Erythroblast (primary cell): ENCODE measurements at regions not wholly inside any gene's neighbourhood (a gene's known extent, or its start where the extent isn't known, plus 50 kb on each side); places are given as distances from the start of the nearest gene placed in this dataset.

Experiments
- DNase-seq, 2 experiments: peaks; one replicate each; lab custom pipeline; 2025; lab: John Stamatoyannopoulos, UW
- GATA1 ChIP-seq: IDR thresholded peaks from 2 replicates; pipeline ENCODE4 v1.6.1; 2011; ENCODE audit warnings: low read depth, mild to moderate bottlenecking, control low read depth, low read length, moderate library complexity
- POLR2A ChIP-seq: IDR thresholded peaks from 2 replicates; pipeline ENCODE4 v1.6.1; 2011; ENCODE audit warnings: mild to moderate bottlenecking, low read length

DNA sequence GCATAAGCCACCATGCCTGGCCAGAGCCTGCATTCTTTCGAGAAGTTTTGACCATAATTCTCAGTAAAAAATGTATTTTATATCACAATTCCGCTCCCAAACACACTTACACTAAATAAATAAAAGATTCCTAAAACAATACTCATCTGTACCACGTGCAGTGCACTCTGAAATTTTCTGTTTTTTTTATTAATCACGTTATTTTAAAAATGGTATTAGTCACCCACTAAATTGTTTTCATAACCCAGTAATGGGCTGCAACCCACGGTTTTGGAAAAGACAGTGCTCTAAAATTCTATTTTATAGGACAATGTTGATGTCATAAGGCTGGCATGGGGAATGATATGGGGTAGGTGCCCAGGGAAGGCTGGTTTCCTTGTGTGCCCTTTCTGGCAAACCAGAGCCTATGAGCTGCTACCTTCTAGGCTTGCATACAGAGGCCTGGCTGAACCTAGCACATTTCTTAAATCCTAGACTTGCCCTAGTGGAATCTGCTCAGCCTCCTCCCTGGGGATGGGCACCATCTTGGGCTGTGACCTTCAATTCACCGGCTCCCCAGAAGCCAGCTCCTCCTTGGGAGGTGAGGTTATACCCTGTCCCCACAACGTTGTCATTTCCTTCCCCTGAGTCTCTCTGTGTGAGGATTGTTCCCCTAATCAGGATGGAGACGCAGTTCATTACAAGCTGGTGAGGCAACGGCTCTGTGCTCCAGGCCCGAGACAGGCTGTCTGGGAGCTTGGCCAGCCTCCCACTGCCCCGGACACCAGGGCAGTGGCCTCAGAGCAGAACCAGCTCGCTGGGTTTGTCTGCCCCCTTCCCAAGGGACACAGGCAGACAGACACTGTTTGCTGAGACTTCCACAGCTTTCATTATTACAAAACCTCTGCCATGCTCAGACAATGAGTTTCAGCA, 116.5 kb upstream of the NAV2 start:
- no peak for DNase-seq
- TF ChIP-seq GATA1 (no peak), POLR2A (no peak)

DNA sequence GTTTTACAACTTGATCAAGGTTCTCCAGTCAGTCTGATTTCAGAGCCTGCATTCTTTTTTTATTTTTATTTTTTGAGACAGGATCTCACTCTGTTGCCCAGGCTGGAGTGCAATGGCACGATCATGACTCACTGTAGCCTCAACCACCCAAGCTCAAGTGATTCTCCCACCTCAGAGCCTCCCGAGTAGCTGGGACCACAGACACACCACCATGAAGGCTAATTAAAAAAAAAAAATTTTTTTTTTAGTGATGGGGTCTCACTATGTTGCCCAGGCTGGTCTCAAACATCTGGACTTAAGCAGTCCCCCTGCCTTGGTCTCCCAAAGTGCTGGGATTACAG, 117.2 kb upstream of the NAV2 start:
- TF ChIP-seq GATA1 (no peak), POLR2A (no peak)
- no peak for DNase-seq

DNA sequence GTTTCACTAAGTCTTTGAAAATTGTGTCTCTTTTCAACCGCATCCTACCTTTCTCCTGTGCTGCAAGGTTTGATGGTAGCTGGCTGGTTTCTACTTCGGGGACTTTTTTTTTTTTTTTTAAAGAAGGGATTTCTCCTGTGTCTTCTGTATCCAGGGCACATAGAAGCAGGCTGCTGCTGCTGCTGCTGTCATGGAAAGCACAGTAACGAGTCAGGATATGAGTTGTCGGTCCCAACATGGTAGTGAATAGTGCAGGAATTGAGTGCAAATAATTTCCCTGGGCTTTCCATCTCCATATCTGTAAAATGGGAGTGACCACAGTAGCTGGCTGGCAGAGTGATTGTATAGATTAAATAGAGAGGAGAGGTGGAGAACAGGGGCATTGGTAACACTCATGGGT, 118.3 kb upstream of the NAV2 start:
- DNase-seq: no peak
- no peak for TF ChIP-seq POLR2A
- no peak for TF ChIP-seq GATA1

DNA sequence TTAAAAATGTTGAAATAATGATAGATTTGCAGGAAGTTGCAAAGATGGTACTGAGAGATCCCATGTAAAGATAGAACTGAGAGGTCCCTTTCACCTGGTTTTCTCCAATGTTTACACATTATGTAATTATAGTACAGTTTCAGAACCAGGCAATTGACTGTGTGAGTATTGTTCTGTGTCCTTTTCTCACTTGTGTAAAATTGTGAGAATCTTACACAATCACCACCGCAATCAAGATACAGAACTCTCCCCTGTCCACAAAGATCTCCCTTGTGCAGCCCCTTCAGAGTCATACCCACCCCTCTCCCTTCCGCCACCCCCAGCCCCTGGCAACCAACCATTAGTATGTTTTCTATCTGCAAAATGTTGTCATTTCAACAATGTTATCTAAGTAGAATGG, 119.8 kb upstream of the NAV2 start:
- TF ChIP-seq GATA1 (no peak), POLR2A (no peak)

DNA sequence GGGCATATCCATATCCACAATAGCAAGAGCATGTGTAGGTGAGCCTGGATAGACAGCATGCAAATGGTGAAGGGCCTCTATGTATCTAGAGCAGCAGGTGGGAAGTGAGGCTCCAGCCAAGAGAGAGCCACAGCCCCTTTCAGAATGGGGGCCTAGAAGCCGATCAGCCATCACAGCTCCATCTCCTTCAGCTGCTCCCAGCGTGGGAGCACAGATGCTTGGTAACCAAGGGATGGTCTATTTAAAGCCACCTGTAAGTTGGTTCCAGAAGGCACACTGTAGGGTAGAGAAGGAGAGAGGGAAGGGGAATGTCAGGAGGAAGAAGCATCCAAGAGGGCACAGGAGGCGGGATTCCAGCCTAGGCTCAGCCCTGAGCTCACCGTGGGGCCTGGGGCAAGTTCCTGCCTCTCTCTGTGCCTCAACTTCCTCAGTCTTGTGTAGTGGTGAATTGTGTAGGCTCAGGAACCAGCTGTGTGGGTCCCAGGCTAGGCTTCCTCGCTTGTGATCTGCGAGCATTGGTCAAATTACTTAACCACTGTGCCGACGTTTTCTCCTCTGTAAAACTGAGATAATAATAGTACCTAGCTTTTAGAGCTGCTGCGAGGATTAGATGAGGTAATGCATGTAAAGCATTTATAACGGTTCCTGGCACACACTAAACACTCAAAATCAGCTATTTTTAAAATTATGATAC, 122.9 kb upstream of the NAV2 start:
- DNase-seq: no peak
- TF ChIP-seq POLR2A (no peak), GATA1 (no peak)

More for the DNA sequence above, 119.8 kb upstream of the NAV2 start:
- no peak for DNase-seq

DNA sequence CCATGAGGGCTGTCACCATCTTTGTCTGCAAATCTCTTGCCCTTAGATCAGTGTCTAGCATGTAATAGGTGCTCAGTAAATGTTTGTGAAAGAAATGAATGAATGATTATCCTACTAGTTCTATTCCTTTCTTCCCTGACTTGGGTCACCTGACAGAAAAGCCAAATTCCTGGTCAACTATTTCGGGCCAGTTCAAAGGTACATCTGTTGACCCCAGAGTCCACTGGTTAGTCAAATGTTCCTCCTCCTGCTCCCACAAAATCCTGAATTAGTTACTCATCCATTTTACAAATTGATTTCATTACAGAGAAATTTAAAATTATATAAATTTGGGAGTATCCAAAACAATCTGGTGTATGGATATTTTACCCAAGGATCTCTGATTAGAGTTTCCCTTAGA, 124.7 kb upstream of the NAV2 start:
- TF ChIP-seq POLR2A: no peak
- no peak for DNase-seq

DNA sequence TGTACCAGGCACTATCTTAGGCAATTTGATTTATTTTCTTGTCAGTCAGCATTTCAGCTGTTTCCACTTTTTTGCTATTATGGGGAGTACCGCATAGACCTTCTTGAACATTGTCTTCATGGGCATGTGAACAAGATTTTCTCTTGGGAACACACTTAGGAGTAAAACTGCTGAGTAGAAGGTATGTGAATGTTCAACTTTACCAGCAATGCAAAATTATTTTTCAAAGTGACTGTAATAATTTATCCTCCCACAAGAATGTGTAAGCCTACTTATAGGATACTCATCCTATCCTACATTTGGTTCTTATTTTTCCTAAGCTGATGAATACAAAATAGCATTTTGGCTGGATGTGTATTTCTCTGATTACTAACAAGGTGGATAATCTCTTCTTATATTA, 132.0 kb upstream of the NAV2 start:
- DNase-seq: no peak
- TF ChIP-seq GATA1: no peak
- TF ChIP-seq POLR2A: no peak

DNA sequence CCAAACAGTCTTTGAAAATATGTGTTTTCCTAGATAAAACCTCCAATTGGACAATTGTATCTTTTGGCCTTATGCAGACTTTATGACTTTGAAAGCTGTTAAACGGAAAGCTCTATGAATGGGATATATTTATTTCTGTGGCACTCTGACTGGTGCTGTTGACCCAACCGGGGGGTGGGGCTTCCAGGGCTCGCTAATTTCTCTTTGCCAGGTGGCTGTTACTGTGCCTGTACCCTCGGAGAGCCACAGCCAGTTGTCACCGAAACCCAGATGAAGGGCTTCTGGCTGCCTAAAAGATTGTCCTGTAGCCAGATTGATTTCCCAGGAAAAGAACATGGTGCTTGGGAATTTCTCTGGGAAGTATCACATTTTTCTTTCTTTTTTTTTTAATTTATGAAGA, 132.7 kb upstream of the NAV2 start:
- no peak for DNase-seq
- TF ChIP-seq GATA1: no peak
- TF ChIP-seq POLR2A: no peak

DNA sequence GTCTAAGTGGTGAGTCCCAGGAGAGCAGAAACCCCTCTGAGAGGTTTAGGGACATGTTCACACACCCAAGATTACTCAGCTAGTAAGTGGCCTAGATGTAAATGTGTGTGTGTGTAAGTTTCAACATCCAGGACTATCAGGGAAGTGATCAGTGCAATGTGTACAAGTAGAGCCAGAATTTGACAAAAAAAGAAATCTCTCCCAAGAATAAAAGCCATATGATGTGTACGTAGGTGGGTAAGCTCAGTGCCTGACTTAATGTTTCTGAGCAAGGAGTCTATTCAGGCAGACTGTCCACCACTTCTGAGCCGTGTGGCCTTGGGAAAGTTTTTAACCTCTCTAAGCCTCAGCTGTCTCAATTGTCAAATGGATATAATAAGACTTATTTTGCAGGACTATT, 133.8 kb upstream of the NAV2 start:
- TF ChIP-seq POLR2A: no peak
- no peak for DNase-seq

DNA sequence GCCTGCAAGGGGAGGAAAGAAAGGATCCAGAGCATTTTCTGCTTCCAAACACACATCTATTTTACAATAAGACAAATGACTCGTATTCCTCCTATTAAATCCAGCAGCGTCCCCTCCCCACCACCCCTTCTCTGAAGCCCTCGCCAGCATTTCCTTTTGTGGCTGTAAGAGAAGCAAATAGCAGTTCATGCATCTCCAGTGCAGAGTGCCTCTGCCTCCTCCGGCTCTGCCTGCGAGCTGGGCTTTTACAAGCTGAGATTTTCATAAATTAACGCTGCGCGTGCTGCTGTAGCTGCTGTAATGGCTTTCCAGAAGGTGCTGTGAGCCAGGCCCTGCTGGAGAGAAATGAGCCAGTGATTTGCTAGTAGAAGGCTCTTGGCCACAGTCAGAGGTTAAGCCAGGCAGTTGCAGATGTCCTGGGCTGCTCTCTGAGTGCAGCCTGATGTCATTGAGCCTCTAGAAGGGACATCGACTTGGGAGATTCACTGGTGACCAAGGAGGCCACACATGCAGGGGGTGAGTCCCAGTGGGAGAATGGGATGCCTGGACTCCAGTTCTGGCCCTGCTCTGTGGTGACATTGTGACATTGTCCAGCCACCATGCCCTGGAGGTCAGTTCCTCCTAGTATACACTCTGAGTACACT, 134.5 kb upstream of the NAV2 start:
- DNase-seq: no peak
- no peak for TF ChIP-seq POLR2A

DNA sequence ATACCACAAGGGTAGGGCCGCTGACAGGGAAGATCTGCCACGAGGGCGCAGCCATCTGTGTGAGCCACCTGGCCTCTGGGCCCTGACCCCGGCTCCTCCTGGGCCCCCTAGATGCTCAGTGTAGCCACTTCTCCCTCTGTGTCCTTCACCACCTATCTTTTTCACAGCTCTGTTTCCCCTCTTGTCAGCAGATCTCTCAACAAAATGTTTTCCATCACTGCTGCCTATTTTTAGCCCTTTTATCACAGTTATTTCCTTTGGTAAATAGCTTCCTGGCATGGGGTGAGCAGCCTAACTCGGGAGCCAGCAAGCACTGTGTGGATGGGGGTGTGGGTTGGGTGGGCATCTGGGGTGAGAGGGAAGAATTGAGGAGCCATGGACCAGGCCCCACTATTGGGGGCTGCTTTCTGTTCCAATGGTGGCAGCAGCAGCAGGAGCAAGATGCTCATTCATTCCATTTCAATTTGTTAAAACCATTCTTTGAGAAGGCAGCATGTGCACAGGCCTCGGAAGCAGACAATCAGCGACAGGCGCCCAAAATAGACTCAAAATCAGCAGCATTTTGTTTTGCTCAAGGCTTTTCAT, 135.2 kb upstream of the NAV2 start:
- TF ChIP-seq POLR2A (no peak), GATA1 (no peak)
- DNase-seq: no peak

DNA sequence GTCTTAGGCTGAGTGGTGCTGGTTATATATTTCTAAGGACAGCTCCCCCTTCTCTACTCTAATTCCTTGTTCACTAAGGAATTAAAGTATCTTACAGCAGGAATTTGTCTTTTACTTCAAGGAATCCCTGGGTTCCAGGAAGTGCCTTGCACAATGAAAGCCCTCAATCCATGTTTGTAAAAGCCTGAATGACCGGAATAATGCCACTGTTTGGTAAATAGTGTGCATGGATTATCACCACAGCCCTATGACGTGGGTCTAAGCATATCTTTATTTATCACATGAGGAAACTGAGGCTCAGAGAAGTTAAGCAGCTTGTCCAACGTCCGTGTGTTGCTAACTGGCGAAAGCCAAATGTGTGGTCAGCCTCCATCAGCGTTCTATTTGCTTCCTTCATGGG, 135.7 kb upstream of the NAV2 start:
- no peak for DNase-seq
- TF ChIP-seq POLR2A (no peak), GATA1 (no peak)

DNA sequence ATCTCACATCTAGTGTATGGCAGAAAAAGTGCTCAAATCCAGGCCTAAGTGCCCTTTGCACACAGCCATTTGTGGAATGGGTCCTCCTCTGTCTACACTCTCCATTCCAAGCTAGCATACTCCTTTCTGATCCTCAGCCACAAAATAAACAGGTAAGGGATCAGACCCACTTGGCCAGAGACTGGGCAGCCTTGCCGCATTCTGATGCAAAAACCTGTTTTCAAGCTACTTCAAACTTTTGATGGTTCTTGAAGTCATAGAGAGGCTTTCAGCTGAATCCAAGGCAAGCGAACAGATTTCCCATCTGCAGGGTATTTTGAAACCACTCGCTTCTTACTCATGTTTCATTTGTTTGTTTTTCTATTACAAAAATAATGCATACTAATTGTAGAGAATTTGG, 136.6 kb upstream of the NAV2 start:
- no peak for TF ChIP-seq GATA1
- TF ChIP-seq POLR2A: no peak
- DNase-seq: no peak

DNA sequence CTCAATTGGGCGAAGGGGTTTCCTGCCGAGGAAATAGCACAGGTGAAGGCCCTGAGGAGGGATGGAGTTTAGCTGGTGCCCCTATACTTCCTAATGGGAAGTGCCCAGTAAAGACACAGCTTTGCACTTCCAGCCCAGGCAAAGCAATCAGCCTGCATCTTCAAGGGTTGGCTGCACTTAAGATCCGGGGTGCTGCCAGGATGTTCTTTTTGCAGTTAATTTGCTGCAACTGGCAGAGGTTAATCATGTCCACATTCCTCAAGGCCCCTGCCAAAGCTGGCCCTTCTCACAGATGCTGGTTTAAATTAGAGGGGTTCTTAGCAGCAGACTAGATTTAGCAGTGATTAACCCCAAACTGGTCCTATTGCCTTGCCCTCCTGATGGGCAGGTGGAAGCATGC, 137.7 kb upstream of the NAV2 start:
- no peak for DNase-seq
- no peak for TF ChIP-seq GATA1
- TF ChIP-seq POLR2A: no peak
